SU-DHL-6 (cell line): ENCODE measurements at regions not wholly inside any gene's neighbourhood (a gene's known extent, or its start where the extent isn't known, plus 50 kb on each side); places are given as distances from the start of the nearest gene placed in this dataset.

Experiments used
- CTCF ChIP-seq: fragments of 200-600 bp; sonication (generic); IDR thresholded peaks from one replicate; pipeline ENCODE4 v1.5.1; 2017; ENCODE audit warnings: antibody characterized with exemption, mild to moderate bottlenecking, low read length, moderate library complexity; ENCODE audit not compliant: insufficient read depth, poor library complexity, severe bottlenecking
- EZH2phosphoT487 ChIP-seq: fragments of 200-600 bp; sonication (generic), shearing (Covaris generic); conservative IDR thresholded peaks from 2 replicates; pipeline ENCODE4 v1.6.1; 2018; ENCODE audit warnings: mild to moderate bottlenecking, antibody characterized with exemption, low read length, moderate library complexity, mixed read lengths

GRCh38 chrX:94204524-94204923, 530.5 kb downstream of the FAM133A start:
- TF ChIP-seq CTCF = no peak
- TF ChIP-seq EZH2phosphoT487 = no peak
